Parathyroid adenoma (tissue), 2 donors: ENCODE measurements at regions not wholly inside any gene's neighbourhood (a gene's known extent, or its start where the extent isn't known, plus 50 kb on each side); places are given as distances from the start of the nearest gene placed in this dataset.

Experiments
- H2AFZ ChIP-seq: fragments of 300-600 bp; sonication (generic); one replicate; pipeline ENCODE4 v1.7.0; 2017; ENCODE audit warnings: antibody characterized with exemption, mild to moderate bottlenecking
- H3K27ac ChIP-seq: fragments of 300-600 bp; sonication (generic); one replicate; pipeline ENCODE4 v1.7.0; 2017
- H3K27me3 ChIP-seq: fragments of 300-600 bp; sonication (generic); one replicate; pipeline ENCODE4 v1.7.0; 2017; ENCODE audit warnings: low read length; ENCODE audit not compliant: control insufficient read depth, insufficient read depth
- H3K36me3 ChIP-seq: fragments of 300-600 bp; sonication (generic); one replicate; pipeline ENCODE4 v1.7.0; 2017; ENCODE audit warnings: low read length; ENCODE audit not compliant: control insufficient read depth, insufficient read depth
- H3K4me1 ChIP-seq: fragments of 300-600 bp; sonication (generic); one replicate; pipeline ENCODE4 v1.7.0; 2017; ENCODE audit warnings: control low read depth
- H3K4me2 ChIP-seq: fragments of 300-600 bp; sonication (generic); one replicate; pipeline ENCODE4 v1.7.0; 2017; ENCODE audit warnings: low read length
- H3K4me3 ChIP-seq: fragments of 300-600 bp; sonication (generic); one replicate; pipeline ENCODE4 v1.7.0; 2017; ENCODE audit warnings: low read depth, low read length
- H3K79me2 ChIP-seq: fragments of 300-600 bp; sonication (generic); one replicate; pipeline ENCODE4 v1.7.0; 2017; ENCODE audit warnings: control low read depth
- H3K9ac ChIP-seq: fragments of 300-600 bp; sonication (generic); one replicate; pipeline ENCODE4 v1.7.0; 2017; ENCODE audit warnings: mild to moderate bottlenecking
- H3K9me3 ChIP-seq: fragments of 300-600 bp; sonication (generic); one replicate; pipeline ENCODE4 v1.7.0; 2017; ENCODE audit warnings: low read length; ENCODE audit not compliant: control insufficient read depth
- CTCF ChIP-seq: fragments of 300-600 bp; sonication (generic); IDR thresholded peaks from one replicate; pipeline ENCODE4 v1.7.0; 2017; ENCODE audit warnings: antibody characterized with exemption, mild to moderate bottlenecking
- donor health status: primary hyperparathyroidism.

DNA sequence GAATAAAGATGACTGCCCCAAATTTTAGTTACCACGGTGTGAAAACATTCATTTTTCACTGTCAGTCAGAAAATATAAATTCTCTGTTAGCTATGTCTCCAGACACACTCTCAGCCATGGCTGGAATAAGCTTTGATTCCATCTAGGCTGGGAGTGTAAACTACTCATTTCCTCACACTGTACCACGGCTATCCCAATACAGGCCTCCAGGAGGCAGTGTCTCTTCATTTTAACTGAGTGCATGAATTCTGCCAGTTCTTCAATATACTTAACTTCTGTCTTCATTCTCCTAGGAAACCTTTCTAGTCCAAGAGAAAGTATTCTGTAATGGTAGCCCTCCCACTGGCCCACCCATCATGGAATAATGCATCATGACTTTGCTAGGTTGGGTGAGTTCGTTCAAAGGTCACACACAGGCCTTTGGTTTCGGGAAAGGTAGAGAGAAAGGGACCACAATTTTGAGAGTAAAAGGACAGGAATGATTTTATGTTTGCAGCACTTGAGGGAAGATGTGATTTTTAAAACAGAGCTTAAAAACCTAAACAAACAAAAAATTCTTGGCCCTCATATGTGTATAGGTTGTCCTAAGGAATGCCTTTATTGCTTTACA lies 381.1 kb downstream of the SEC23A start:
- no peaks in the 10 kb centered on the region for H3K9me3 ChIP-seq
- no peak overlapping the region for H3K4me3 ChIP-seq
- no peaks in the 10 kb centered on the region for H3K27me3 ChIP-seq
- no peaks in the 10 kb centered on the region for H3K79me2 ChIP-seq
- H2AFZ ChIP-seq: no peak overlapping the region
- H3K36me3 ChIP-seq: no peaks in the 10 kb centered on the region
- TF ChIP-seq CTCF: peak; percentile 54
- no peak overlapping the region for H3K27ac ChIP-seq
- H3K4me1 ChIP-seq: peaks cover 3% of the 10 kb centered on the region
- no peak overlapping the region for H3K4me2 ChIP-seq
- H3K9ac ChIP-seq: no peak overlapping the region

GRCh38 chr14:38718519-38718918 lies 384.5 kb downstream of the SEC23A start:
- no peaks in the 10 kb centered on the region for H3K79me2 ChIP-seq
- H3K9ac ChIP-seq: no peak overlapping the region
- no peak overlapping the region for H3K27ac ChIP-seq
- no peak overlapping the region for H3K4me3 ChIP-seq
- H3K4me2 ChIP-seq: no peak overlapping the region
- TF ChIP-seq CTCF: no peak
- no peaks in the 10 kb centered on the region for H3K9me3 ChIP-seq
- H3K4me1 ChIP-seq: peaks cover 6% of the 10 kb centered on the region
- no peak overlapping the region for H2AFZ ChIP-seq
- no peaks in the 10 kb centered on the region for H3K27me3 ChIP-seq
- no peaks in the 10 kb centered on the region for H3K36me3 ChIP-seq

- Histone ChIP-seq H3K4me1 (peaks cover 6% of the 10 kb centered on the region), H3K4me2 (no peak overlapping the region), H3K9ac (no peak overlapping the region), H2AFZ (no peak overlapping the region), H3K27me3 (no peaks in the 10 kb centered on the region), H3K9me3 (no peaks in the 10 kb centered on the region), H3K27ac (no peak overlapping the region), H3K4me3 (no peak overlapping the region), H3K79me2 (no peaks in the 10 kb centered on the region), H3K36me3 (no peaks in the 10 kb centered on the region)
- TF ChIP-seq CTCF: no peak
These were observed 386.1 kb downstream of the SEC23A start for GRCh38 chr14:38716926-38717325.

GRCh38 chr14:38710881-38711280 lies 392.2 kb downstream of the SEC23A start:
- no peaks in the 10 kb centered on the region for H3K36me3 ChIP-seq
- no peak for TF ChIP-seq CTCF

GRCh38 chr14:38710196-38710595 lies 392.8 kb downstream of the SEC23A start:
- Histone ChIP-seq H2AFZ (no peak overlapping the region), H3K79me2 (no peaks in the 10 kb centered on the region), H3K9me3 (no peaks in the 10 kb centered on the region), H3K36me3 (no peaks in the 10 kb centered on the region), H3K27ac (no peak overlapping the region), H3K4me2 (no peak overlapping the region), H3K4me3 (no peak overlapping the region), H3K27me3 (no peaks in the 10 kb centered on the region), H3K9ac (no peak overlapping the region), H3K4me1 (no peaks in the 10 kb centered on the region)
- no peak for TF ChIP-seq CTCF

More at GRCh38 chr14:38710881-38711280, 392.2 kb downstream of the SEC23A start:
- no peaks in the 10 kb centered on the region for H3K4me1 ChIP-seq
- no peaks in the 10 kb centered on the region for H3K79me2 ChIP-seq
- no peak overlapping the region for H3K4me3 ChIP-seq
- no peak overlapping the region for H2AFZ ChIP-seq
- no peak overlapping the region for H3K4me2 ChIP-seq
- H3K27ac ChIP-seq: no peak overlapping the region
- no peak overlapping the region for H3K9ac ChIP-seq
- no peaks in the 10 kb centered on the region for H3K9me3 ChIP-seq
- H3K27me3 ChIP-seq: no peaks in the 10 kb centered on the region
